ENCODE measurements at regions not wholly inside any gene's neighbourhood (a gene's known extent, or its start where the extent isn't known, plus 50 kb on each side); places are given as distances from the start of the nearest gene placed in this dataset.
"Not testable (repeated sequence)": the region's sequence is repeated elsewhere in the genome, so short reads cannot be mapped to it uniquely, and the experiment has no call there.

DNA sequence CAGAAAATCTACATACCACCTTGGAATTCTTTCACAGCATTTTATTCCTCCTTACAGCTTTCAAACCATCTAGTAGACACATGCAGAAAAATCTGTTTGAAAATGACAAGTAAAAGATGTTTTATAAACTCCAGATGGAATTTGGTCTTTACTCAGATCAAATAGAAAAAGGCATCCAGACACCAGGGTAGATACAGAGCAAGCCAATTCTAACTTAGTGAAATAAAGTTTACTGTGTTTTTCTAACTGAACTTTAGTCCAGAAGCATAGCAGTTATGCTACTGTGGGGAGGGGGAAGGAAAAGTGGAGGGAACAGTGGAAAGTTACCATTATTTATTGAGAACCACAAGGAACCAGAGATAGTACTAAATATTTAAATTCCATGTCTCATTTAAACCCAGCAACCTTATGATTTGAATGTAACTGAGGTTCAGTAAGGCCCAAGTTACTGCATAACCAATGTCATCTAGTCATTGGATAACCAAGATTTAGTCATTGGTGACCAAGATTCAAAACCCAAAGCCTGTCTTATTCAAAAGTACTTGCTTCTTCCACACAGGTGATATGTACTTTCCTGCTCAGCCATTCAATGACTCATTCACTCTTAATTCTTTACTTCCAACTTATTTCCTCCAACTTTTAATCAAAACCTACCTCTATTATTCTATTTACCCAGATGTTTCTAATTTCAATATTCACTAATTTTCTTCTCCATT is 57.7 kb downstream of the RAD51AP2 start:
- no peak for DNase-seq (ENCODE audit: low spot score)

DNA sequence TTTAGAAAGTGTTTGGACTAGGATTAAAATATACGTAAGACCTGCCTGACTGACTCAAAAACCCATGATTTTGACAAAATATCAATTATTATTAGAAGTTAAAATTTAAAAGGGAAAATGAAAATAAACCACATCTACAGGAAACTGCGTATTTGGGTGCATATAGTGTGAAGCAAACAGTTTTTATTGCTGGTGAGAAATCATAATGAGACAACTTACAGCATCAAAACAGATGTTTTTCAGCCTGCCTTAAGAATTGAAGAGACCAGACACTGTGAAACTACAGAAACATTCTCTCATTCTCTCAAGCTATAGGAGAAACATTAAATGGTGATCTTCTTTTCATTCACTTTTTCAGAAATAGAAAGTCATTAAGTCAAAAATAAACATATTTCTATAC is 62.9 kb downstream of the RAD51AP2 start:
- DNase-seq (ENCODE audit: low spot score), result no peak

DNA sequence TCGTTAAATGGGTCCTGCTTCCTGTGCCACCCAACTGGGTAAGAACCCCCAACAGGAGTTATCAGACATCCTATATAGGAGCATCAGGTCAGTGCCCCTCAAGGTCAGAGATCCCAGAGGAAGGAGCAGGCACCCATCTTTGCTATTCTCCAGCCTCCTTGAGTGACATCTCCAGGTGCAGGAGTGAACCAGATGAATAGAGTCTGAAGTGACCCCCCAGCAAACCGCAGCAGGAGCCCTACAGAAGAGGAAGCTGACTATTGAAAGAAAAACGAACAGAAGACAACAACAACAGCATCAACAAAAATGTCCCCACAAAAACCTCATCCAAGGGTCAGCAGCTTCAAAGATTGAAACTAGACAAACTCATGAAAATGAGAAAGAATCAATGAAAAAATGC is 72.0 kb downstream of the RAD51AP2 start:
- not testable (repeated sequence) for DNase-seq (ENCODE audit: low spot score)

DNA sequence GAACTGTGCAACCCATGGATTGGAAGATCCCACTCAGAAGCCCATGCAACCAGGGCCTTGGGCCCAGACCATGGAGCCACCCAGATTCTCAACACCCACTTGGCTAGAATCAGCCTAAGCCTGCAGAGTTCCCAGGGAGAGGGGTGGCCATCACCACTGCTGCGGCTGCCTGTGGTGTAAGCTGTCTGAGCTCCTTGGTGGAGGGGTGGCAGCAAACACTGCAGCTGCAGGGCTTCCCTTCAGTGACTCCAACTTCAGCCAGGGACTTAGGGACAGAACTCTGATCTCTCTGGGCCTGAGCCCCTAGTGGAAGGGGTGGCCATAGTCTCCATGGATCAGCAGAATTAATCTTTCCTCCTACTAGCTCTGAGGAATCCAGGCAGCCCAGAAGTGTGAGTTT is 72.5 kb downstream of the RAD51AP2 start:
- no peak for DNase-seq (ENCODE audit: low spot score)

DNA sequence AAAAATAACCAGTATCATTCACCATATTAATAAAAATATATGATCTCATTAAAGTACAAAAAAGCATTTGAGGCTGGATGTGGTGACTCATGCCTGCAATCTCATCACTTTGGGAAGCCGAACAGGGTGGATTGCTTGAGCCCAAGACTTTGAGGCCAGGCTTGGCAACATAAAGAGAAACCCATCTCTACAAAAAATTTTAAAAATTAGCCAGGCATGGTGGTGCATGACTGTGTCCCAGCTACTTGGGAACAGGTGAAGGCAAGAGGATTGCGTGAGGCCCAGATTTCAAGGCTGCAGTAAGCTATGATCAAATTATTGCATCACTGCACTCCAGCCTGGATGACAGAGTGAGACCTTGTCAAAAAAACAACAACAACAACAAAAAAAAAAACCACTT is 75.9 kb downstream of the RAD51AP2 start:
- DNase-seq (ENCODE audit: low spot score), result no peak

DNA sequence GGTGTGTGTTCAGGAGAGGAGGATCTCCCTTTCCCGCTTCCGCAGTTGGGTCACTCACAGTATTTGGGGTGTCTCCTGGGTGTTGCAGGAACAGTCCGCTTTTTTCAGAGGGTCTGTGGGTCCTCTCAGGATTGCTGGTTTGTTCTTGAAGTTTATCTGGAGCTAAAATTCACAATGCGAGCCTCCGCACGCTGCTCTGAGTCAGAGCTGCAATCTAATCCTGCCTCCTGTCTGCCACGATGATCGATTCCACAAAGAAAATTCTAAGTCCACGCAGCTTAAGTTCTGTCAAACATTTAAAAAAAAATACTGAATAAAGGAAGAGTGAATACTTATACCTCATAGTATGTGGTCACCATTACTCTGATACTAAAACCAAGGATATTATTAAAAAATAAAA is 76.5 kb downstream of the RAD51AP2 start:
- no peak for DNase-seq (ENCODE audit: low spot score)

DNA sequence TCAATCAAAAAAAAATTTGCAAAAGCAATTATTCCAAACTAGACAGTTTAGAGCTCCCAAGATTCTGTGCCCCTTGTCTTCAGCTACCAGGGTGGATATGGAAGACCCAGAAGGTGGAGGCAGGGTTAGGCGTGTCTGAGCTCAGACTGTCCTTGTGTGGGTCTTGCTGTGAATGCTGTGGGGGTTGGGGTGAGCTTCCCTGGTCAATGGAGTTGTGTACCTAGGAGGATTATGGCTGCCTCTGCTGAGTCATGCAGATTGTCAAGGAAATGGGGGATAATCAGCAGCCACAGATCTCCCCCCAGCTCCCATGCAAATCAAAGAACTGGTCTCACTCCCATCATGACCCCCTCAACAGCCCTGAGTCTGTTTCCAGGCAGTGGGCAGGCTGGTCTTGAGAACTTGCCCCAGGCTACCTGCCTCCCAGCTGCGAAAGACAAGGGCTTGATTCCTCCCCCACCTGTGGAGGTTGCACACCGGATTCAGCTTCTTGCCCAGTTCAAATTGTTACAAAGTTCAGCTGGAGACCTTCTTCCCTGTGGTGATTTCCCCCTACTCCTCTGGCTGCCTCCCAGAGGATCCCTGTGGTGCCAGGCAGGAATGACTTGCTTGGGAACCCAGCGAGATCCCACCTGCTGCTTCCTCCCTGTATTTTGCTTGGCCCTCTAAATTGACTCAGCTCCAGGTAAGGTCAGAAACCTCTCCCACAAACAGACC is 77.0 kb downstream of the RAD51AP2 start:
- DNase-seq (ENCODE audit: low spot score), result no peak

DNA sequence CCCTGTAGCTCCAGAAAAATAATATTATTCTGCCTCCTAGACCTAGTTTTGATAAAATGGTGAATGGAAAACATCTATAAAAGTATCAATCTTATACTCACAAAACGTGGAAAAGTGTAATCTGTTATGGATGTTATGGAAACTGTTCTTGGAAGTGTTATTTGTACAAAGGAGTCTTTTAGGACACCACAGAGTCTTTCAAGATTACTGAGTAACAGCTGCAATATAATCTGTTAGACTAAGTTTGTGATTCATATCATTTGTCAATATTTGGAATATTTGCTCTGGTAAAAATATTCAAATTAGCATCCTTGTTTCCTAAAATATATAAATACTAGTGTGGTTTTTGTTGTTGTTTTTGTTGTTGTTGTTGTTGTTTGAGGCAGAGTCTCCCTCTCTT is 87.9 kb downstream of the RAD51AP2 start:
- no peak for DNase-seq (ENCODE audit: low spot score)

DNA sequence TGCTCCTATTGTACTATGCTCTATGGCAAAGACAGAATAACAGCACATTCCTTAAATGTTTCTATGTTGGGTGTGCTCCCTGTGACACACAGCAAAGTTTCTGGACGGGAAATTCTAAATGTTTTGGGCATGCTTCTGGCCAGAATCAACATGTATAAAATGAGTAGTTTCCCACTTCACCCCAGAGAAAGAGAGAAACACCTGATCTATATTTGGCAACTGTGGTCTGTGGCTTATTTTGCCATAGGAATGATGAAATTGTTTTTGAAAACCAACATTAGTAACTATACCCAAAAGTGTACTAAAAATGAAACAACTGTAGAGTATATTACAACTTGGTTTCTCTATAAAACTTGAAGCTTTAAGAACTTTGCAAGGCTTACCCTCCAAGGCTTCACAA is 89.1 kb downstream of the RAD51AP2 start:
- DNase-seq (ENCODE audit: low spot score), result peak; percentile 7

DNA sequence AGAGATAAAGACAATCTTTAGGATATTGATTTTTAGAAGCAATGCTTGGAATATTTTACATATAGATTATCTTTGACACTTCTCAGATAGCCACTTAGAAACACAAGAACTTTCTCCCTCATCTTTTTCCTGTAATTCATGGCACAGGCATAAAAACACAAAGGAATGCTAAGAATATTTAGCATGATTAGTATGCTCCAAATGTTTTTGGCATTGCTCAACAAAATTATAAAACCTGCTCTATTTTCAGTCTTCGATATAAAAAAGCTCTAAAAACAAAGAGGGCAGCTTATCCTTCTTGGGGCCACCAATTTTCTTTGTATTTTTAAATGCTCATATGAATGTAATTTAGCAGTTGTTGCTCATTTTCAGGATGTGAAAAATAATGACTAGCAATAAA is 90.8 kb downstream of the RAD51AP2 start:
- no peak for DNase-seq (ENCODE audit: low spot score)

DNA sequence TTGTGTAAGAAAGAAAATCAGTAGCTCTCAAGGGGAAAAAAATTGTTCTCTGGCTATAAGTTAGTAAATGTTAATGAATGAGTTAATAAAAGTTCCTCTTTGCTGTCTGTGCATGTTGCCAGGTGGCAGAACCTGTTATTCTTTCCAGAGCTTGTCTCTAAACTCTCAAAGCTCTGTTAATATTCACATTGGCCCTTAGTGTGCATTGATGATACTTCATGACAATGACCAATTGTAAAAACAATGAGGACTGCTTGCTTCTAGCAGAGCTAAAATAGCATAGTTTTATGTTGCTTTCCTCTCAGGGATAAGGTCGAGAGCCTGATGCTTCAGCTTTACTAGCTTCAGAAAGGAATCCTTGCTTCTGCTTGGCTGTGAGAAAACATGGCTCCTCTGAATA is 91.5 kb downstream of the RAD51AP2 start:
- no peak for DNase-seq (ENCODE audit: low spot score)

DNA sequence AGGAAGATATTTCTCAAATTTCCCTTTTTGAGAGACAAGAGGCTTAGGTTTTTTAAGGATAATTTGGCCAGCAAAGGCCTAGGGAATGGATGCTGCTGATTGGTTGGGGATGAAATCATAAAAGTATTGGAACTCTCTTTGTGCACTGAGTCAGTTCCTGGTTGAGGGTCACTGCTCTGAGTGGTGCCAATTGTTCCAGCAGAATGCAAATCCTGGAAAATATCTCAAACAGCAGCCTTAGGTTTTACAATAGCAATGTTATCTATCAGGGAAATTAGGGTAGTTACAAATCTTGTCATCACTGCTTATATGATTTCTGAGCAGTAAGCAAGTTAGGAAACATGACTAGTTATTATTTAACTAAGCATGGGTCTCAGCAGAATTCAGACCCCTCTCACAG is 96.2 kb downstream of the RAD51AP2 start:
- no peak for DNase-seq (ENCODE audit: low spot score)

DNA sequence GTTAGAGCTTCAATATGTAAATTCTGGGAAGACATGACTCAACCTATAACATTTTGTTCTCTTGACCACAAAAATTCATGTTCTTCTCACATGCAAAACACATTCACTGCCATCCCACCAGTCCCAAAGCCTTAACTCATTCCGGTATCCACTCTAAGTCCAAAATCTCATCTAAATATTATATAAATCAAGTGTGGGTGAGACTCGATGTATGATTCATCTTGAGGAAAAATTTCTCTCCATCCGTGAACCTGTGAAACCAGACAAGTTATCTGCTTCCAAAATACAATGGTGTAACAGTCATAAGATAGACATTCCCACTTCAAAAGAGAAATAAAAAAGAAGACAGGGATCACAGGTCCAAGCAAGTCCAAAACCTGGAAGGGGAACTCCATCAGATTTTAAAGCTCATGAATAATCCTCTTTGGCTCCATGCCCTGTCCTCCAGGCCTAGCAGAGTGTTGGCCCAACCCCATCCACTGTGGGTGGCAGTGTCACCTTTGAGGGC is 101.3 kb downstream of the RAD51AP2 start:
- DNase-seq (ENCODE audit: low spot score), result no peak

DNA sequence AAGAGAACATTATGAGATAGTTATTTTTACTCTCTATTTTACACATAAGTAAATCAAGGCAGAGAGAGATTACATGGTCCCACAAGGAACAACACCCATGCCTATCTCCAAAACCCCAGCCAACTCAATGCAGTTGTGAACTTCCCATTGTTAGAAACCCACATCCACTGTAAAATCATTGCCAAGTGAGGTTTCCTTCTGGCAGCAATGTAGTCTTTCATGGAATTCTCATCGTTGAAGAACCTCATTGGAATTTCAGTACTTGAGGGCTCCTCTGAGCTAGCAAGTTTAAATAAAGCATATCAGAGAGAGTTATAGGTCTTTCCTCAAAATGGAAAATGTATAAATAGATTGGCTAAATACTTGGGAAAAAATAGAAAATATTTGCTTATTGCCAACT is 105.2 kb downstream of the RAD51AP2 start:
- no peak for DNase-seq (ENCODE audit: low spot score)

DNA sequence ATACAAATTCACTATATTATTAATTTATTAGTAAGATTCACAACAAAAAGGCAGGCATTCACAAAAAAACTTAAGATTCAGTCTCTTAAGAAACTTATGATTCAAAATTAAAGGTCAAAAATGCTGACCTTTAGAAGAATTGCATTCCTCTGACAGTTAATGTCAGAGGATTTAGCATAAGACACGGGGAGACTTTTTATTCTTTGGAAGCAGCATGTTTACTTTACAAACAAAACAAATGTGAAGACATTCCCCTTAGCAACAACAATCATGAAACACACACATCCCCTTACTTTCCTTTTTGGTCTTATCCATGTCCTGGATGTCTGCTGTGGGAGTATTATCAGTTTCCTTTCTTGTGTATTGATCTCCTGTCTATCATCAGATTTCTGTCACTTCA is 117.1 kb downstream of the RAD51AP2 start:
- DNase-seq (ENCODE audit: low spot score), result no peak

DNA sequence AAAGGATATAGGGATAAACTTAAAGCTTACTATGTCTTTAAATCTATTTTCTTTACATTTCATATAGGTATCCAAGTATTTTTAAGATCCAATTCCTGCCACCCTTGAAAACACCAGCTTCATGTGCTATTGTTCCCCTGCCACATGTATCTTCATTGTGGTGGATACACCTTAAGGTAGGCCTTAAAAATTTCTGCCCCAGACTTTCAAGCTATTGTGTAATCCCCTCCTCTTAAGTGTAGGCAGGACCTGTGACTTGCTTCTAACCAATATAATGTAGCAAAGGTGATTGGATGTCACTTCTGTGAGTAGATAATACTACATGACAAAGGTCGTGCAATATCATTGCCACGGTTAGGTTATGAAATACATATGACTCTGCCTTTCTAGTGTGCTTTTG is 119.5 kb downstream of the RAD51AP2 start:
- DNase-seq (ENCODE audit: low spot score), result no peak

DNA sequence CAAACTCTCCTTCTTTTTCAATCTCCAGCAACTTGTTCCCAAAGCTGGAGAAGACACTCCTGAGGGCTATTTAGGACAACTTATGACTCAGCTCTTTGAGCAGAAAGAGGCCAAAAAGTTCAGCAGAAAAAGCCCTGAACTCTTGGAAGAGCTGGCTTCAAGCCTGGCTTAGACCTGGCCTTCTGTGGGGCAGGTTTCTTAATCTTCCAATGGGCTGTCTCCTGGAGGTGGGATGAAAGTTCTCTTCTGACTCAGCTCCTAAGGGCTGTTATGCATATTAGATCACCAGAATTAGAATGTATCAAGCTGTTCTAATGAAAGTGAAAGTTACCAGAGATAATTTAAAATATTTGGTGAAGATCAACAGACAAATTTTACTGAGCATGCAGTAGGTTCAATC is 129.4 kb downstream of the RAD51AP2 start:
- no peak for DNase-seq (ENCODE audit: low spot score)

DNA sequence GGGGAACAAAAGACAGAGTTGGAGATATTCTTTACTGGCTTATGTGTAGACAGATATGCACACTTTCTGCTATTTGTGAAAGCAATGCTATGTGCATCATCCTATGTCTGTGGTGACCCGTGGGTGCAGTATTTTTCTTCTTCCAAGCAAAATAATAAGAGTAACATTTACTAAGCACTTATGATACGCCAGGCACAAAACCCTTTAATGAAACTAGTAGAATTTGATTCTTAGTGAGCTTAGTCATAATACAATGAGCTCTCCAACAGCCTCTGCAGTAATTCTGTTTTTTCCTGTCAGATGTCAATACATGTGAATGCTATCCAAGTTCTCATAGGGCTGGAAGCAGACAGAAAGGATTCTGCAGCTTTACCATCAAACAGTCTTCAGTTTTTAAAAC is 130.6 kb downstream of the RAD51AP2 start:
- DNase-seq (ENCODE audit: low spot score), result no peak

DNA sequence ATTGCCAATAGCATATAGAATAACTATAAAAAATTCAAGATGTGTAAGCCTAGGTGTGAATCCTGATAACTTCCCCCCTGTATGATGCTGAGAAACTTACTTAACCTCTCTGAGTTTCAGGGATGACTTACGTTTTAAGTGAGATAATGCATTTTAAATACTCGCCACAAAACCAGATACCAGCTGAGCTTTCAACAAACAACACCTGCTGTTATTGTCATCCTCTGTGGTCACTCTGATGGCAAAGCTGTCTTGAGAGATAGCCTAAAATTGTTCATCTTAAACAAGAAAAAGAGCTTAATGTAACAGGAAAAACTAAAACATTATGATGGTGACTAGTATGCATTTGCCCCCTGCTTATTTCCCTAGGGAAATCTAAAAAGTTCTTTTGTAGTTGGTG is 131.5 kb downstream of the RAD51AP2 start:
- DNase-seq (ENCODE audit: low spot score), result no peak

DNA sequence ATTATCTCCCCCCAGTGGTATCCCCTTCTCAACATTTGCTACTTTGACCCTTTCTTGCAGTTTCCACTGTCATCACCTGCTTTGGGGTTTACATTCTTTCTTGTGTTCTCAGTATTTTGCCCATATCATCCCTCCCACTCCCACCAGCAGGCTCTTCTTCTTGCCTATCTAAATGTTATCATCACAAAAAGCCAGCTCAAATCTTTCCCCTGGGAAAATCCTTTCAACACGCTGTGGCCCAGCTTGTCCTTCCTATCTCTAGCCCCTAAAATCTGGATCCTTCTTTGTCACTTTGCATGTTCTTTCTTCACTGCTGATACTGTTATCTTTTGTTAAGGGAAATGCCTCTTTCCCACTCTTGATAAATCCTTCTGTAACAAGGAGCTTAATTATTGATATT is 138.2 kb downstream of the RAD51AP2 start:
- DNase-seq (ENCODE audit: low spot score), result no peak

DNA sequence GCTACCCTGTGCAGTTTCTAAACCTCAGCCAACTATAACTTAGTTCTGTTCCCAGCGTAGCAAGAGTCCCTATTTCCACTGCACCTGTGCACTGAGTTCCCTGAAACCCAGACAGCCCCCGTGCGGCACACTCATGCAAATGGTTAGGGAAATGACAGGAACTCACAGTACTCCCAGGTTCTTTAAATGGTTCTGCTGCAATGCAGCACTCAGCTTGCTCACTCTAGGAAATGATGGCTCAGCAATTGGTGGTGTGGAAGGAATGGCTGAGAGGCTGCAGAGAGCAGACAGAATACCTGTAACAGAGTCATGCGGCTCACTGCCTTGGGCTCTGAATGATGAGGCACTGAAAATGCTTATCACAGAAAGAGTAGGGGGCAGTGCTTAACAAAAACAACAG is 143.0 kb downstream of the RAD51AP2 start:
- no peak for DNase-seq (ENCODE audit: low spot score)

DNA sequence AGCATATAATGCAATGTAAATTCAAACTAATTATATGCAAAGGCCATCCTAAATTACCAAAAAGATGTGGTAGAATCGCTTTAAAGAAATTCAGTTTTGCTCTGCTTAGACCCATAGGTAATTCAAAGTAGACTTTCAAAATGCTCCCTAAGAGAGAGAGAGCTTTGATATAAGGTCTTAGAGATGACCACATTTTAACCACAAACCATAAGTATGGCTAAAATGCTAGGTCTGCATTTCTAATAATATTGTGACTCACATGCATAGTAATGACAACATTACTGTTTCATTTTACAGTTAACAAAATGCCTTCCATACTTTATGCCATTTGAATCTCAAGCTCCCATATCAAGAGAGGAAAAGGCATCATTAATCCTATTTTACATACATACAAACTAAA is 144.5 kb downstream of the RAD51AP2 start:
- DNase-seq (ENCODE audit: low spot score), result no peak

DNA sequence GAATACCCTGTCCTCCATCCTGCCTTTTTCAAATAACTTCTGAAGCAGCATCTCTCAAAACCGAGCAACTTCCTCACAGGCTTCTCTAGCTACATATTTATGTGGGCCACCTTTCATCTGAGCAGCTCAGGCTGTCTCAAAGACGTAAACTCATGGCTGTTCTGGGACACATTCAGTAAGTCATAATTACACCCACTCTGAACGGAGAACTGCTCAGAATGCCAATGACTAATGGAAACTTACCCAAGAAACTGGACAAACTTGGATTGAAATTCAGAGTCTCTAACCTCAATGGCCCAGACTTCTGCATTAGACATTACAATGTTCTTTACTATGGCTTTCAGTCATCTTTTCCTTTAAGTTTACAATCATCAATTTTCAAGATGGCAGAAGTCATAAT is 145.2 kb downstream of the RAD51AP2 start:
- DNase-seq (ENCODE audit: low spot score), result no peak

DNA sequence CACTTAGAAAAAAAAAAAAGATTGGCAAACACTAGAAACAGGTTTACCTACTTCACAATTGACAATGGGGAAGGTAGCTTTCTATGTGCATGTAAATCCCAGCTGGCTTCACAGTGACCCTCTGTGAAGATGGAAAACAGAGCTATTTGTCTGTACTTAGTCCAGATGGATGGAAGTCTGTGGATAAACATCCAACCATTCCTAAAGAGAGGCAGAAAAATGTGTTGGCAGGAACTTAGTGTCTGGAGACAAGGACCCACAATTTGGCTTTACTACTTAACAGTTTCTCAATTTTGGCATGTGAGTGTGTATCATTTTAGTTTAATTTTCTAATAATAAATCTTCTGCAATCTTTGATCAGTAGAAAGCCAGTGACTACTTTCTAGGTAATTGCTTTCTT is 154.4 kb downstream of the RAD51AP2 start:
- DNase-seq (ENCODE audit: low spot score), result no peak
